Peyer's patch (tissue), 4 donors: ENCODE measurements at regions not wholly inside any gene's neighbourhood (a gene's known extent, or its start where the extent isn't known, plus 50 kb on each side); places are given as distances from the start of the nearest gene placed in this dataset.

Source experiments
- CTCF ChIP-seq, 6 experiments: fragments of 450-650 bp in 4 of 6; fragments of 200-600 bp in 2 of 6; sonication (generic) in 1 of 6; IDR thresholded peaks; one replicate each; pipeline ENCODE4 v1.5.1; 2017 to 2019; ENCODE audit warnings: antibody characterized with exemption in 6 of 6, mild to moderate bottlenecking in 3 of 6, moderate library complexity in 1 of 6
- POLR2A ChIP-seq, 2 donors: fragments of 450-650 bp; IDR thresholded peaks; one replicate each; pipeline ENCODE4 v1.5.1; 2017; ENCODE audit warnings: antibody characterized with exemption in 2 of 2, mild to moderate bottlenecking in 2 of 2, moderate library complexity in 2 of 2

GRCh38 chr3:168964736-168965135, 698.8 kb downstream of the MECOM start:
- TF ChIP-seq CTCF (IDR thresholded peaks at IDR 0.05) = no peak
- TF ChIP-seq POLR2A (IDR thresholded peaks at IDR 0.05) = no peak
